T-cell (primary cell): ENCODE measurements at regions not wholly inside any gene's neighbourhood (a gene's known extent, or its start where the extent isn't known, plus 50 kb on each side); places are given as distances from the start of the nearest gene placed in this dataset.

Experiments
- ATAC-seq, 4 experiments: fragments of 200-7000 bp in 3 of 4; fragments of 150-1000 bp in 1 of 4; cut with Tn5 transposase; replicated peaks in 1 of 4; 1 replicate in 3 of 4; 2 replicates in 1 of 4; pipeline ENCODE4 v1.10.0; 2021; ENCODE audit warnings: moderate library complexity in 3 of 4, mild to moderate bottlenecking in 2 of 4, moderate number of reproducible peaks in 1 of 4
- CTCF ChIA-PET, 2 donors: fragments of 300-600 bp; sonication (Branson Sonifier 250); formaldehyde crosslinking; loops; one replicate each; lab custom pipeline; 2022; ENCODE audit warnings: antibody characterized with exemption in 2 of 2; lab: Charles Lee
- POLR2A ChIA-PET, 2 donors: fragments of 300-600 bp; sonication (Branson Sonifier 250); formaldehyde crosslinking; loops; one replicate each; lab custom pipeline; 2022; ENCODE audit warnings: antibody characterized with exemption in 2 of 2; lab: Charles Lee
- DNase-seq, 35 experiments: peaks; one replicate each; pipeline versions ENCODE4 v3.0.0 to v3.0.0-alpha.2; 2013 to 2023
- H3K27ac ChIP-seq: one replicate; pipeline ENCODE4 v1.5.1; 2013; ENCODE audit warnings: low read length
- H3K27me3 ChIP-seq, 2 experiments: replicated peaks in 1 of 2; 1 replicate in 1 of 2; 2 replicates in 1 of 2; pipeline versions ENCODE4 v1.6.1 to v1.7.0; 2013; ENCODE audit warnings: low read length in 1 of 2, mixed read lengths in 1 of 2; ENCODE audit not compliant: control insufficient read depth in 2 of 2, insufficient read depth in 2 of 2; ENCODE audit errors: extremely low read depth in 1 of 2
- H3K36me3 ChIP-seq, 2 donors: 1 replicate in 1 of 2; 2 replicates in 1 of 2; pipeline versions ENCODE4 v1.6.1 to v1.7.0; 2013; ENCODE audit warnings: low read length in 1 of 2; ENCODE audit not compliant: control insufficient read depth in 2 of 2, insufficient read depth in 1 of 2; ENCODE audit errors: extremely low read depth in 1 of 2
- H3K4me1 ChIP-seq, 2 experiments: 1 replicate in 1 of 2; 2 replicates in 1 of 2; pipeline versions ENCODE4 v1.6.1 to v1.7.0; 2013; ENCODE audit warnings: low read length in 2 of 2, mixed read lengths in 1 of 2; ENCODE audit not compliant: insufficient read depth in 2 of 2, control insufficient read depth in 1 of 2; ENCODE audit errors: extremely low read depth in 1 of 2
- H3K4me3 ChIP-seq, 2 donors: 1 replicate in 1 of 2; 2 replicates in 1 of 2; pipeline versions ENCODE4 v1.5.1 to v1.7.0; 2013; ENCODE audit warnings: mild to moderate bottlenecking in 2 of 2, low read length in 1 of 2, moderate library complexity in 1 of 2; ENCODE audit not compliant: control insufficient read depth in 1 of 2; ENCODE audit errors: extremely low read depth in 1 of 2
- H3K9me3 ChIP-seq: 2 replicates; pipeline ENCODE4 v1.7.0; 2013
- H3K27ac Mint-ChIP-seq, 2 donors: one replicate each; pipeline ENCODE4 v1.8.0; 2020 to 2021; ENCODE audit warnings: mild to moderate bottlenecking in 2 of 2, mixed read lengths in 2 of 2
- H3K27me3 Mint-ChIP-seq, 2 donors: one replicate each; pipeline ENCODE4 v1.8.0; 2021 to 2022; ENCODE audit warnings: mixed read lengths in 2 of 2
- H3K36me3 Mint-ChIP-seq: one replicate; pipeline ENCODE4 v1.8.0; 2021; ENCODE audit warnings: mixed read lengths
- H3K4me1 Mint-ChIP-seq, 3 donors: one replicate each; pipeline ENCODE4 v1.8.0; 2020 to 2022; ENCODE audit warnings: mixed read lengths in 3 of 3, mild to moderate bottlenecking in 1 of 3
- H3K4me3 Mint-ChIP-seq, 3 donors: one replicate each; pipeline ENCODE4 v1.8.0; 2020 to 2022; ENCODE audit warnings: mild to moderate bottlenecking in 3 of 3, mixed read lengths in 3 of 3, moderate library complexity in 3 of 3
- H3K9me3 Mint-ChIP-seq, 3 donors: one replicate each; pipeline ENCODE4 v1.8.0; 2020 to 2022; ENCODE audit warnings: mixed read lengths in 3 of 3
- WGBS: methylation state at CpG from one replicate; pipeline ENCODE4 v1.1.5; 2013; ENCODE audit warnings: missing lambda C conversion rate; ENCODE audit not compliant: insufficient coverage; 5-methylcytosine and 5-hydroxymethylcytosine counted together

GRCh38 chr11:13094930-13095687 is 86.0 kb downstream of the RASSF10 start:
- H3K27me3 Mint-ChIP-seq, result peaks cover 12 to 20% of the 10 kb centered on the region in 2 donors
- no peaks in the 10 kb centered on the region for H3K4me1 Mint-ChIP-seq
- ChIA-PET POLR2A (no interaction called here), CTCF (no interaction called here)
- Histone ChIP-seq H3K36me3 (no peaks in the 10 kb centered on the region), H3K9me3 (no peaks in the 10 kb centered on the region), H3K27ac (no peak overlapping the region), H3K4me3 (no peak overlapping the region), H3K27me3 (peaks cover 0 to 12% of the 10 kb centered on the region in 2 experiments), H3K4me1 (no peaks in the 10 kb centered on the region)
- H3K27ac Mint-ChIP-seq, result no peak overlapping the region
- ATAC-seq (no peak), DNase-seq (no peak)
- H3K36me3 Mint-ChIP-seq, result no peaks in the 10 kb centered on the region
- H3K9me3 Mint-ChIP-seq, result no peaks in the 10 kb centered on the region
- no peak overlapping the region for H3K4me3 Mint-ChIP-seq
- WGBS, result no CpG with 5 or more reads among the region's 6 CpGs

- no peaks in the 10 kb centered on the region for H3K9me3 Mint-ChIP-seq
- H3K4me1 ChIP-seq, result no peaks in the 10 kb centered on the region
- H3K36me3 ChIP-seq, result no peaks in the 10 kb centered on the region
- ChIA-PET CTCF (no interaction called here), POLR2A (no interaction called here)
- H3K4me1 Mint-ChIP-seq, result no peaks in the 10 kb centered on the region
- H3K36me3 Mint-ChIP-seq, result no peaks in the 10 kb centered on the region
- H3K27me3 ChIP-seq, result peaks cover 0 to 14% of the 10 kb centered on the region in 2 experiments
- no peak overlapping the region for H3K4me3 Mint-ChIP-seq
- ATAC-seq, result no peak
- H3K27ac ChIP-seq, result no peak overlapping the region
- DNase-seq, result no peak
- peaks cover 22 to 29% of the 10 kb centered on the region in 2 donors for H3K27me3 Mint-ChIP-seq
- H3K9me3 ChIP-seq, result no peaks in the 10 kb centered on the region
- WGBS, result 70% methylated on average over 1 of the region's 3 CpGs
- no peak overlapping the region for H3K27ac Mint-ChIP-seq
- H3K4me3 ChIP-seq, result no peak overlapping the region
Observed at GRCh38 chr11:13098063-13098462, 88.9 kb downstream of the RASSF10 start.

- peaks cover 0 to 14% of the 10 kb centered on the region in 2 experiments for H3K27me3 ChIP-seq
- H3K27ac ChIP-seq, result no peak overlapping the region
- Mint-ChIP-seq H3K4me1 (no peaks in the 10 kb centered on the region), H3K27ac (no peak overlapping the region), H3K27me3 (peaks cover 22 to 29% of the 10 kb centered on the region in 2 donors), H3K36me3 (no peaks in the 10 kb centered on the region), H3K4me3 (no peak overlapping the region), H3K9me3 (no peaks in the 10 kb centered on the region)
- DNase-seq (no peak), ATAC-seq (no peak)
- POLR2A ChIA-PET, result no interaction called here
- no peaks in the 10 kb centered on the region for H3K9me3 ChIP-seq
- no peak overlapping the region for H3K4me3 ChIP-seq
- 83% methylated on average over 1 of the region's 3 CpGs for WGBS
- CTCF ChIA-PET, result no interaction called here
- no peaks in the 10 kb centered on the region for H3K36me3 ChIP-seq
- no peaks in the 10 kb centered on the region for H3K4me1 ChIP-seq
Observed at GRCh38 chr11:13098616-13099289, 89.6 kb downstream of the RASSF10 start.

- Mint-ChIP-seq H3K4me3 (no peak overlapping the region), H3K36me3 (no peaks in the 10 kb centered on the region), H3K4me1 (no peaks in the 10 kb centered on the region), H3K9me3 (no peaks in the 10 kb centered on the region), H3K27me3 (peaks cover 30 to 36% of the 10 kb centered on the region in 2 donors), H3K27ac (no peak overlapping the region)
- DNase-seq (no peak), ATAC-seq (no peak)
- Histone ChIP-seq H3K27ac (no peak overlapping the region), H3K9me3 (no peaks in the 10 kb centered on the region), H3K36me3 (no peaks in the 10 kb centered on the region), H3K4me1 (no peaks in the 10 kb centered on the region), H3K4me3 (no peak overlapping the region), H3K27me3 (peaks cover 0 to 13% of the 10 kb centered on the region in 2 experiments)
- WGBS, result 80% methylated on average over 4 of the region's 5 CpGs
- CTCF ChIA-PET, result no interaction called here
- POLR2A ChIA-PET, result interaction anchor here in 1 of 2 donors (0.5 kb wide), 1 partner anchor 368 kb away, joined by 3 read pairs; no protein-coding TSS in a partner anchor
Observed at GRCh38 chr11:13101644-13102512, 92.8 kb downstream of the RASSF10 start.

- Histone ChIP-seq H3K27ac (no peak overlapping the region), H3K4me3 (no peak overlapping the region), H3K27me3 (peaks cover 0 to 13% of the 10 kb centered on the region in 2 experiments), H3K4me1 (no peaks in the 10 kb centered on the region), H3K36me3 (no peaks in the 10 kb centered on the region), H3K9me3 (no peaks in the 10 kb centered on the region)
- Mint-ChIP-seq H3K9me3 (no peaks in the 10 kb centered on the region), H3K4me1 (no peaks in the 10 kb centered on the region), H3K27me3 (peaks cover 30 to 40% of the 10 kb centered on the region in 2 donors), H3K4me3 (no peak overlapping the region), H3K27ac (no peak overlapping the region), H3K36me3 (no peaks in the 10 kb centered on the region)
- ChIA-PET POLR2A (no interaction called here), CTCF (no interaction called here)
- 80% methylated on average over 2 of the region's 2 CpGs for WGBS
- ATAC-seq, result no peak
- no peak for DNase-seq
Observed at GRCh38 chr11:13102513-13102840, 93.4 kb downstream of the RASSF10 start.

- WGBS, result 100% methylated on average over 1 of the region's 5 CpGs
- H3K36me3 Mint-ChIP-seq, result no peaks in the 10 kb centered on the region
- Histone ChIP-seq H3K4me3 (no peak overlapping the region), H3K4me1 (no peaks in the 10 kb centered on the region), H3K27ac (no peak overlapping the region), H3K27me3 (peaks cover 0 to 12% of the 10 kb centered on the region in 2 experiments), H3K36me3 (no peaks in the 10 kb centered on the region), H3K9me3 (no peaks in the 10 kb centered on the region)
- no peak overlapping the region for H3K27ac Mint-ChIP-seq
- no peaks in the 10 kb centered on the region for H3K9me3 Mint-ChIP-seq
- ATAC-seq (no peak), DNase-seq (no peak)
- no peak overlapping the region for H3K4me3 Mint-ChIP-seq
- H3K27me3 Mint-ChIP-seq, result peaks cover 32 to 41% of the 10 kb centered on the region in 2 donors
- ChIA-PET POLR2A (no interaction called here), CTCF (no interaction called here)
- H3K4me1 Mint-ChIP-seq, result no peaks in the 10 kb centered on the region
Observed at GRCh38 chr11:13102865-13103539, 93.9 kb downstream of the RASSF10 start.
